ENCODE measurements at regions not wholly inside any gene's neighbourhood (a gene's known extent, or its start where the extent isn't known, plus 50 kb on each side); places are given as distances from the start of the nearest gene placed in this dataset.
"Not testable (repeated sequence)": the region's sequence is repeated elsewhere in the genome, so short reads cannot be mapped to it uniquely, and the experiment has no call there.

GRCh38 chr18:60319129-60319528 lies 53.4 kb downstream of the MC4R start:
- no peak for DNase-seq

- DNase-seq = no peak
Observed at GRCh38 chr18:60311676-60312360, 60.8 kb downstream of the MC4R start.

GRCh38 chr18:60295674-60296073 lies 76.9 kb downstream of the MC4R start:
- DNase-seq = no peak

GRCh38 chr18:60292186-60292585 lies 80.4 kb downstream of the MC4R start:
- DNase-seq = no peak

- DNase-seq = no peak
Observed at GRCh38 chr18:60279391-60279790, 93.2 kb downstream of the MC4R start.

- DNase-seq = no peak
Observed at GRCh38 chr18:60277855-60278480, 94.6 kb downstream of the MC4R start.

- DNase-seq = no peak
Observed at GRCh38 chr18:60267391-60268058, 105.0 kb downstream of the MC4R start.

GRCh38 chr18:60266558-60266957 lies 106.0 kb downstream of the MC4R start:
- DNase-seq = no peak

- DNase-seq = no peak
Observed at GRCh38 chr18:60259052-60259681, 113.4 kb downstream of the MC4R start.

GRCh38 chr18:60249388-60249787 lies 123.2 kb downstream of the MC4R start:
- DNase-seq = no peak

- no peak for DNase-seq
Observed at GRCh38 chr18:60248336-60249330, 123.9 kb downstream of the MC4R start.

- DNase-seq = no peak
Observed at GRCh38 chr18:60247103-60247502, 125.5 kb downstream of the MC4R start.

GRCh38 chr18:60246606-60247005 lies 126.0 kb downstream of the MC4R start:
- DNase-seq = no peak

GRCh38 chr18:60245096-60245495 lies 127.5 kb downstream of the MC4R start:
- no peak for DNase-seq

- not testable (repeated sequence) for DNase-seq
Observed at GRCh38 chr18:60239024-60239710, 133.4 kb downstream of the MC4R start.

GRCh38 chr18:60235164-60235563 lies 137.4 kb downstream of the MC4R start:
- DNase-seq = no peak

GRCh38 chr18:60232541-60232940 lies 140.0 kb downstream of the MC4R start:
- no peak for DNase-seq

- DNase-seq = no peak
Observed at GRCh38 chr18:60228609-60229595, 143.7 kb downstream of the MC4R start.

- DNase-seq = no peak
Observed at GRCh38 chr18:60215432-60215831, 157.1 kb downstream of the MC4R start.

- DNase-seq = no peak
Observed at GRCh38 chr18:60209042-60209441, 163.5 kb downstream of the MC4R start.

- DNase-seq = no peak
Observed at GRCh38 chr18:60202708-60203107, 169.9 kb downstream of the MC4R start.

Data from DMS 273 treated with DMSO at 0.1 percent for 48 hours (cell line).